H9 (cell line): ENCODE measurements at regions not wholly inside any gene's neighbourhood (a gene's known extent, or its start where the extent isn't known, plus 50 kb on each side); places are given as distances from the start of the nearest gene placed in this dataset.

Experiments
- DNase-seq: peaks from one replicate; pipeline ENCODE4 v3.0.0-alpha.2; 2017
- H2AFZ ChIP-seq: one replicate; pipeline ENCODE4 v1.6.1; 2013; ENCODE audit warnings: mild to moderate bottlenecking, low read length, control low read depth, moderate library complexity
- H2AK5ac ChIP-seq: 2 replicates; pipeline ENCODE4 v1.6.1; 2013; ENCODE audit warnings: low read length, control low read depth, mixed read lengths; ENCODE audit not compliant: insufficient read length
- H2BK120ac ChIP-seq: one replicate; pipeline ENCODE4 v1.6.1; 2013; ENCODE audit warnings: low read depth, mild to moderate bottlenecking, low read length, control low read depth, inconsistent platforms; ENCODE audit not compliant: poor library complexity, severe bottlenecking
- H2BK12ac ChIP-seq: 2 replicates; pipeline ENCODE4 v1.6.1; 2013; ENCODE audit warnings: low read length, control low read depth, mixed read lengths, low read depth; ENCODE audit not compliant: insufficient read length
- H2BK15ac ChIP-seq: 2 replicates; pipeline ENCODE4 v1.6.1; 2013; ENCODE audit warnings: low read depth, low read length, control low read depth
- H2BK20ac ChIP-seq: one replicate; pipeline ENCODE4 v1.6.1; 2013; ENCODE audit warnings: low read depth, mild to moderate bottlenecking, low read length, control low read depth, inconsistent platforms; ENCODE audit not compliant: poor library complexity, severe bottlenecking
- H2BK5ac ChIP-seq: 2 replicates; pipeline ENCODE4 v1.6.1; 2013; ENCODE audit warnings: low read length, control low read depth, mixed read lengths; ENCODE audit not compliant: insufficient read length
- H3K14ac ChIP-seq: 2 replicates; pipeline ENCODE4 v1.6.1; 2013; ENCODE audit warnings: low read length, control low read depth; ENCODE audit not compliant: insufficient read depth
- H3K18ac ChIP-seq: 2 replicates; pipeline ENCODE4 v1.6.1; 2013; ENCODE audit warnings: low read depth, mild to moderate bottlenecking, mixed read lengths, low read length, control low read depth; ENCODE audit not compliant: insufficient read length
- H3K23ac ChIP-seq: 2 replicates; pipeline ENCODE4 v1.6.1; 2013; ENCODE audit warnings: low read length, control low read depth, mixed read lengths, low read depth; ENCODE audit not compliant: insufficient read length
- H3K23me2 ChIP-seq: 2 replicates; pipeline ENCODE4 v1.6.1; 2013; ENCODE audit warnings: low read depth, mild to moderate bottlenecking, mixed read lengths, low read length, control low read depth; ENCODE audit not compliant: insufficient read length, poor library complexity, severe bottlenecking
- H3K27ac ChIP-seq: 2 replicates; pipeline ENCODE4 v1.5.1; 2013; ENCODE audit warnings: low read length, control low read depth, mixed read lengths, low read depth; ENCODE audit not compliant: insufficient read length
- H3K27me3 ChIP-seq: 2 replicates; pipeline ENCODE4 v1.6.1; 2013; ENCODE audit warnings: low read length, control low read depth, inconsistent platforms; ENCODE audit not compliant: insufficient read depth
- H3K4ac ChIP-seq: 2 replicates; pipeline ENCODE4 v1.6.1; 2013; ENCODE audit warnings: low read depth, mild to moderate bottlenecking, control low read depth, inconsistent platforms, low read length, moderate library complexity
- H3K4me1 ChIP-seq: 2 replicates; pipeline ENCODE4 v1.6.1; 2013; ENCODE audit warnings: low read length, control low read depth, inconsistent platforms; ENCODE audit not compliant: insufficient read depth
- H3K4me2 ChIP-seq: 2 replicates; pipeline ENCODE4 v1.6.1; 2013; ENCODE audit warnings: low read length, control low read depth, mixed read lengths; ENCODE audit not compliant: insufficient read length, insufficient read depth
- H3K56ac ChIP-seq: 2 replicates; pipeline ENCODE4 v1.6.1; 2013; ENCODE audit warnings: low read depth, mild to moderate bottlenecking, mixed read lengths, low read length, control low read depth; ENCODE audit not compliant: insufficient read length
- H3K79me1 ChIP-seq: 2 replicates; pipeline ENCODE4 v1.6.1; 2013; ENCODE audit warnings: low read depth, mild to moderate bottlenecking, moderate library complexity, low read length, control low read depth, inconsistent platforms; ENCODE audit not compliant: insufficient read depth, poor library complexity, severe bottlenecking
- H3K79me2 ChIP-seq: 2 replicates; pipeline ENCODE4 v1.6.1; 2013; ENCODE audit warnings: low read length, control low read depth, inconsistent platforms; ENCODE audit not compliant: insufficient read depth
- H3K9ac ChIP-seq: 2 replicates; pipeline ENCODE4 v1.6.1; 2013; ENCODE audit warnings: low read length, control low read depth, mixed read lengths; ENCODE audit not compliant: insufficient read length; ENCODE audit errors: extremely low read depth
- H3K9me3 ChIP-seq: one replicate; pipeline ENCODE4 v1.6.1; 2013; ENCODE audit warnings: low read depth, low read length, inconsistent platforms; ENCODE audit not compliant: control insufficient read depth
- H3T11ph ChIP-seq: one replicate; pipeline ENCODE4 v1.6.1; 2013; ENCODE audit warnings: mild to moderate bottlenecking, low read length, control low read depth, inconsistent platforms
- H4K20me1 ChIP-seq: one replicate; pipeline ENCODE4 v1.6.1; 2013; ENCODE audit not compliant: control insufficient read depth, insufficient read length, insufficient read depth
- H4K5ac ChIP-seq: 2 replicates; pipeline ENCODE4 v1.6.1; 2013; ENCODE audit warnings: low read depth, mild to moderate bottlenecking, mixed read lengths, low read length, control low read depth; ENCODE audit not compliant: insufficient read length
- H4K8ac ChIP-seq: replicated peaks from 2 replicates; pipeline ENCODE4 v1.6.1; 2013; ENCODE audit warnings: low read length, control low read depth, mixed read lengths, low read depth; ENCODE audit not compliant: insufficient read length
- H4K91ac ChIP-seq: 2 replicates; pipeline ENCODE4 v1.6.1; 2013; ENCODE audit warnings: low read depth, mild to moderate bottlenecking, moderate library complexity, mixed read lengths, low read length, control low read depth; ENCODE audit not compliant: insufficient read length
- H3K27ac Mint-ChIP-seq, 3 experiments: 2 replicates in 2 of 3; 3 replicates in 1 of 3; pipeline ENCODE4 v1.8.0; 2020 to 2021; ENCODE audit warnings: mixed read lengths in 3 of 3, mild to moderate bottlenecking in 1 of 3, moderate library complexity in 1 of 3
- H3K27me3 Mint-ChIP-seq: 2 replicates; pipeline ENCODE4 v1.8.0; 2021; ENCODE audit warnings: low read depth, mild to moderate bottlenecking, moderate library complexity, mixed read lengths
- H3K36me3 Mint-ChIP-seq, 3 experiments: 2 replicates in 2 of 3; 3 replicates in 1 of 3; pipeline ENCODE4 v1.8.0; 2020 to 2021; ENCODE audit warnings: low read depth in 3 of 3, mixed read lengths in 3 of 3; ENCODE audit not compliant: insufficient read depth in 1 of 3
- H3K4me1 Mint-ChIP-seq, 2 experiments: 2 replicates each; pipeline ENCODE4 v1.8.0; 2020; ENCODE audit warnings: mixed read lengths in 2 of 2
- H3K4me3 Mint-ChIP-seq, 2 experiments: 2 replicates in 1 of 2; 3 replicates in 1 of 2; pipeline ENCODE4 v1.8.0; 2020 to 2021; ENCODE audit warnings: mild to moderate bottlenecking in 2 of 2, mixed read lengths in 2 of 2, moderate library complexity in 1 of 2
- H3K9me3 Mint-ChIP-seq, 2 experiments: 2 replicates in 1 of 2; 3 replicates in 1 of 2; pipeline ENCODE4 v1.8.0; 2020; ENCODE audit warnings: mild to moderate bottlenecking in 2 of 2, mixed read lengths in 2 of 2, moderate library complexity in 1 of 2
- CTCF ChIP-seq: fragments of 200-600 bp; sonication (generic); conservative IDR thresholded peaks from 3 replicates; pipeline ENCODE4 v1.8.0; 2021; ENCODE audit warnings: antibody characterized with exemption, mild to moderate bottlenecking

- Histone ChIP-seq H2BK15ac (no peak overlapping the region), H4K5ac (no peak overlapping the region), H3K27ac (no peak overlapping the region), H3K4ac (no peak overlapping the region), H2AK5ac (no peak overlapping the region), H3K23ac (no peak overlapping the region), H2BK5ac (no peak overlapping the region), H3K79me1 (no peaks in the 10 kb centered on the region), H3K56ac (no peak overlapping the region), H3K18ac (no peak overlapping the region), H3K9me3 (no peaks in the 10 kb centered on the region), H2BK12ac (no peak overlapping the region), H4K20me1 (no peaks in the 10 kb centered on the region), H2BK120ac (no peak overlapping the region), H3K9ac (no peak overlapping the region), H3K79me2 (no peaks in the 10 kb centered on the region), H4K91ac (no peak overlapping the region), H2BK20ac (no peak overlapping the region), H3K4me2 (no peak overlapping the region), H4K8ac (no peak overlapping the region), H3K27me3 (no peaks in the 10 kb centered on the region), H3K4me1 (no peaks in the 10 kb centered on the region), H3K23me2 (no peaks in the 10 kb centered on the region), H2AFZ (no peak overlapping the region), H3T11ph (no peak overlapping the region), H3K14ac (no peak overlapping the region)
- DNase-seq: no peak
- Mint-ChIP-seq H3K9me3 (peaks cover 21 to 22% of the 10 kb centered on the region in 2 experiments; a peak in 4 of 5 replicates), H3K4me1 (0 out of 4 replicates have a peak, but pooled peaks cover 0 to 2% of the 10 kb centered on the region in 2 experiments), H3K27ac (no peak overlapping the region), H3K36me3 (peaks cover 15 to 25% (median 22%) of the 10 kb centered on the region in 3 experiments; a peak in 6 of 7 replicates), H3K4me3 (no peak overlapping the region), H3K27me3 (peaks cover 1% of the 10 kb centered on the region; the same call in 1 of the 2 replicates)
- TF ChIP-seq CTCF: no peak
These were observed 622.7 kb upstream of the GRID2 start for GRCh38 chr4:91681091-91681490.
